SK-N-SH (cell line): ENCODE measurements at regions not wholly inside any gene's neighbourhood (a gene's known extent, or its start where the extent isn't known, plus 50 kb on each side); places are given as distances from the start of the nearest gene placed in this dataset.

Source experiments
- CTCF ChIA-PET: fragments of 300-600, 350-600 bp; formaldehyde crosslinking; extraction: SDS; loops from one replicate; lab custom pipeline; 2021; lab: Yijun Ruan, JAX
- POLR2A ChIA-PET: fragments of 350-600 bp; sonication (Branson Sonifier 250); formaldehyde crosslinking; extraction: SDS; loops from one replicate; lab custom pipeline; 2020; ENCODE audit warnings: antibody characterized with exemption, inconsistent platforms; lab: Yijun Ruan, JAX
- DNase-seq: peaks from one replicate; pipeline ENCODE4 v3.0.0; 2012
- H2AFZ ChIP-seq: fragments of 200-600 bp; sonication (generic); 2 replicates; pipeline ENCODE4 v1.8.1; 2016; ENCODE audit warnings: antibody characterized with exemption, mild to moderate bottlenecking, low read depth
- H3F3A ChIP-seq: fragments of 200-600 bp; sonication (generic); replicated peaks from 2 replicates; pipeline ENCODE3; 2016; ENCODE audit warnings: antibody characterized with exemption, mild to moderate bottlenecking; ENCODE audit not compliant: insufficient read depth
- H3K27ac ChIP-seq, 2 experiments: fragments of 200-500 bp in 1 of 2; fragments of 200-600 bp in 1 of 2; sonication (Bioruptor generic) in 1 of 2; sonication (generic), shearing (Covaris generic) in 1 of 2; 2 replicates each; pipeline versions ENCODE4 v1.5.1 to v1.6.1; 2014 to 2016; ENCODE audit warnings: low read depth in 2 of 2, inconsistent platforms in 1 of 2, low read length in 1 of 2, mild to moderate bottlenecking in 1 of 2, mixed read lengths in 1 of 2
- H3K27me3 ChIP-seq: fragments of 200-600 bp; sonication (generic), shearing (Covaris generic); 2 replicates; pipeline ENCODE4 v1.6.1; 2016; ENCODE audit warnings: mixed run types; ENCODE audit not compliant: insufficient read depth
- H3K36me3 ChIP-seq, 2 experiments: fragments of 200-500 bp in 1 of 2; fragments of 200-600 bp in 1 of 2; sonication (Bioruptor generic) in 1 of 2; sonication (generic) in 1 of 2; replicated peaks in 1 of 2; 2 replicates each; pipeline versions ENCODE3 to v1.5.1; 2014 to 2016; ENCODE audit warnings: low read length in 1 of 2, mild to moderate bottlenecking in 1 of 2; ENCODE audit not compliant: insufficient read depth in 2 of 2, control insufficient read depth in 1 of 2
- H3K4me1 ChIP-seq, 2 experiments: fragments of 200-500 bp in 1 of 2; fragments of 200-600 bp in 1 of 2; sonication (Bioruptor generic) in 1 of 2; sonication (generic), shearing (Covaris generic) in 1 of 2; 2 replicates each; pipeline versions ENCODE4 v1.5.1 to v1.6.1; 2014 to 2016; ENCODE audit warnings: low read depth in 1 of 2, low read length in 1 of 2, mixed run types in 1 of 2; ENCODE audit not compliant: insufficient read depth in 2 of 2, control insufficient read depth in 1 of 2
- H3K4me2 ChIP-seq: fragments of 200-600 bp; sonication (generic), shearing (Covaris generic); 2 replicates; pipeline ENCODE4 v1.6.1; 2017; ENCODE audit warnings: mixed run types
- H3K4me3 ChIP-seq, 2 experiments: fragments of 200-500 bp in 1 of 2; fragments of 200-600 bp in 1 of 2; sonication (Bioruptor generic) in 1 of 2; sonication (generic), shearing (Covaris generic) in 1 of 2; 2 replicates each; pipeline versions ENCODE4 v1.5.1 to v1.8.1; 2014 to 2016; ENCODE audit warnings: low read depth in 2 of 2, inconsistent platforms in 1 of 2, low read length in 1 of 2, mild to moderate bottlenecking in 1 of 2, mixed read lengths in 1 of 2, moderate library complexity in 1 of 2
- H3K79me2 ChIP-seq: fragments of 200-600 bp; sonication (generic); 2 replicates; pipeline ENCODE4 v1.8.1; 2017; ENCODE audit warnings: mild to moderate bottlenecking; ENCODE audit not compliant: insufficient read depth
- H3K9ac ChIP-seq: fragments of 200-600 bp; sonication (generic); 2 replicates; pipeline ENCODE4 v1.6.1; 2017; ENCODE audit warnings: mixed run types
- H3K9me2 ChIP-seq: fragments of 200-600 bp; sonication (generic); 2 replicates; pipeline ENCODE4 v1.6.1; 2017; ENCODE audit warnings: mixed run types
- H3K9me3 ChIP-seq: fragments of 200-600 bp; sonication (generic); 2 replicates; pipeline ENCODE4 v1.6.1; 2017; ENCODE audit warnings: mixed run types, mild to moderate bottlenecking, moderate library complexity
- H4K20me1 ChIP-seq: fragments of 200-600 bp; sonication (generic); 2 replicates; pipeline ENCODE4 v1.6.1; 2017; ENCODE audit warnings: mild to moderate bottlenecking, mixed run types; ENCODE audit not compliant: insufficient read depth
- CHD2 ChIP-seq: fragments of 150-350 bp; IDR thresholded peaks from 2 replicates; pipeline ENCODE4 v1.6.1; 2018; ENCODE audit warnings: low read length; ENCODE audit not compliant: partially characterized antibody
- EP300 ChIP-seq, 2 experiments: IDR thresholded peaks; 2 replicates each; pipeline versions ENCODE4 v1.4.0 to v1.6.1; 2012; ENCODE audit warnings: borderline replicate concordance in 1 of 2, low read depth in 1 of 2, low read length in 1 of 2
- EZH2phosphoT487 ChIP-seq: fragments of 200-600 bp; sonication (generic); IDR thresholded peaks from 2 replicates; pipeline ENCODE4 v1.6.1; 2017; ENCODE audit warnings: low read depth, mixed run types, mild to moderate bottlenecking, antibody characterized with exemption, moderate library complexity, borderline replicate concordance
- FOXJ3 ChIP-seq: sonication (generic); formaldehyde crosslinking; IDR thresholded peaks from 2 replicates; pipeline ENCODE4 v1.5.1; 2020; ENCODE audit warnings: mild to moderate bottlenecking, missing genetic modification reagents
- GATA2 ChIP-seq: sonication (generic); formaldehyde crosslinking; IDR thresholded peaks from 2 replicates; pipeline ENCODE4 v1.5.0; 2020; ENCODE audit warnings: mild to moderate bottlenecking, missing genetic modification reagents
- JUND ChIP-seq: IDR thresholded peaks from 2 replicates; pipeline ENCODE4 v1.4.0; 2012
- MAX ChIP-seq: IDR thresholded peaks from 2 replicates; pipeline ENCODE4 v1.4.0; 2012; ENCODE audit warnings: low read depth
- MXI1 ChIP-seq: IDR thresholded peaks from 2 replicates; pipeline ENCODE4 v1.6.1; 2012; ENCODE audit warnings: mild to moderate bottlenecking, low read depth, low read length, improper control_type of control experiment
- NRF1 ChIP-seq: IDR thresholded peaks from 2 replicates; pipeline ENCODE4 v1.6.1; 2012; ENCODE audit warnings: low read depth, mild to moderate bottlenecking, low read length
- PBX3 ChIP-seq: IDR thresholded peaks from 2 replicates; pipeline ENCODE4; 2012
- POLR2AphosphoS5 ChIP-seq: IDR thresholded peaks from 2 replicates; pipeline ENCODE4 v1.6.1; 2012; ENCODE audit warnings: low read depth, low read length
- REST ChIP-seq: IDR thresholded peaks from 2 replicates; pipeline ENCODE4 v1.6.1; 2012; ENCODE audit warnings: mild to moderate bottlenecking, low read depth, low read length, moderate library complexity
- RFX5 ChIP-seq: IDR thresholded peaks from 2 replicates; pipeline ENCODE4 v1.6.1; 2012; ENCODE audit warnings: mild to moderate bottlenecking, improper control_type of control experiment, low read length
- RXRA ChIP-seq: IDR thresholded peaks from 2 replicates; pipeline ENCODE4 v1.4.0; 2012; ENCODE audit warnings: low read depth, mild to moderate bottlenecking, borderline replicate concordance
- SMC3 ChIP-seq: IDR thresholded peaks from 2 replicates; pipeline ENCODE4 v1.6.1; 2012; ENCODE audit warnings: low read depth, low read length, improper control_type of control experiment
- TAF1 ChIP-seq: IDR thresholded peaks from 2 replicates; pipeline ENCODE4 v1.6.1; 2012; ENCODE audit warnings: low read depth, mild to moderate bottlenecking, low read length, moderate library complexity, borderline replicate concordance
- TEAD4 ChIP-seq: IDR thresholded peaks from 2 replicates; pipeline ENCODE4 v1.4.0; 2012; ENCODE audit warnings: mild to moderate bottlenecking, borderline replicate concordance; ENCODE audit not compliant: insufficient read depth
- USF1 ChIP-seq: IDR thresholded peaks from 2 replicates; pipeline ENCODE4 v1.4.0; 2012; ENCODE audit warnings: low read depth, borderline replicate concordance
- USF2 ChIP-seq: fragments of 150-350 bp; IDR thresholded peaks from 2 replicates; pipeline ENCODE4 v1.6.1; 2017; ENCODE audit warnings: antibody characterized with exemption, low read length, low read depth, borderline replicate concordance
- WGBS: methylation state at CpG from one replicate; pipeline ENCODE4 v1.1.6; 2017; ENCODE audit warnings: low lambda C conversion rate; 5-methylcytosine and 5-hydroxymethylcytosine counted together

- POLR2A ChIA-PET, result no interaction called here
- CTCF ChIA-PET, result interaction anchor here (1.7 to 2.2 kb wide), 3 partner anchors 17 to 79 kb away, joined by 5 to 10 read pairs (median 7); no protein-coding TSS in a partner anchor
Measured at GRCh38 chr7:98762620-98763019, 107.2 kb downstream of the TMEM130 start.

More at GRCh38 chr7:98762620-98763019, 107.2 kb downstream of the TMEM130 start:
- no peaks in the 10 kb centered on the region for H3K27me3 ChIP-seq
- H3K79me2 ChIP-seq, result no peaks in the 10 kb centered on the region
- H3K4me1 ChIP-seq, result no peaks in the 10 kb centered on the region; a peak in 1 of 4 replicates
- 27% methylated on average over 4 of the region's 4 CpGs for WGBS
- H3K36me3 ChIP-seq, result no peaks in the 10 kb centered on the region
- no peaks in the 10 kb centered on the region for H3F3A ChIP-seq
- no peaks in the 10 kb centered on the region for H4K20me1 ChIP-seq
- no peak overlapping the region for H2AFZ ChIP-seq
- no peaks in the 10 kb centered on the region for H3K9me2 ChIP-seq
- no peak overlapping the region for H3K4me3 ChIP-seq
- DNase-seq, result no peak
- H3K27ac ChIP-seq, result no peak overlapping the region
- H3K9me3 ChIP-seq, result 0 out of 2 replicates have a peak, but pooled peaks cover 7% of the 10 kb centered on the region
- no peak overlapping the region for H3K4me2 ChIP-seq
- no peak overlapping the region for H3K9ac ChIP-seq
- TF ChIP-seq RFX5 (no peak), POLR2AphosphoS5 (no peak), CHD2 (no peak), MXI1 (no peak), USF2 (no peak), TAF1 (no peak), FOXJ3 (CRISPR knock-in tag) (no peak), GATA2 (CRISPR knock-in tag) (no peak), EP300 (IDR thresholded peaks at IDR 0.05; ENCODE audit: borderline replicate concordance in 1 of 2, low read depth in 1 of 2, low read length in 1 of 2) (no peak), NRF1 (no peak), USF1 (no peak), SMC3 (no peak), MAX (no peak), EZH2phosphoT487 (no peak), RXRA (no peak), PBX3 (no peak), TEAD4 (no peak), JUND (no peak), REST (no peak)
